HG02981 (cell line): ENCODE measurements at regions not wholly inside any gene's neighbourhood (a gene's known extent, or its start where the extent isn't known, plus 50 kb on each side); places are given as distances from the start of the nearest gene placed in this dataset.
"Not testable (repeated sequence)": the region's sequence is repeated elsewhere in the genome, so short reads cannot be mapped to it uniquely, and the experiment has no call there.

Source experiments
- ATAC-seq: cut with Tn5 transposase; IDR thresholded peaks from one replicate; pipeline ENCODE4 v1.9.1; 2021; ENCODE audit warnings: mild to moderate bottlenecking, moderate library complexity; ENCODE audit not compliant: unreplicated experiment

- ATAC-seq, result no peak
Measured at GRCh38 chr21:28066076-28066475, 926.6 kb downstream of the LTN1 start.

- no peak for ATAC-seq
Measured at GRCh38 chr21:28063241-28064216, 929.1 kb downstream of the LTN1 start.

- ATAC-seq, result not testable (repeated sequence)
Measured at GRCh38 chr21:28052956-28053355, 939.7 kb downstream of the LTN1 start.

- ATAC-seq, result not testable (repeated sequence)
Measured at GRCh38 chr21:28051649-28052048, 941.0 kb downstream of the LTN1 start.

- not testable (repeated sequence) for ATAC-seq
Measured at GRCh38 chr21:28035692-28036091, 957.0 kb downstream of the LTN1 start.

- not testable (repeated sequence) for ATAC-seq
Measured at GRCh38 chr21:28034916-28035315, 957.8 kb downstream of the LTN1 start.

GRCh38 chr21:28034334-28034733 lies 958.3 kb downstream of the LTN1 start:
- ATAC-seq, result not testable (repeated sequence)

GRCh38 chr21:28032652-28033051 lies 960.0 kb downstream of the LTN1 start:
- ATAC-seq, result not testable (repeated sequence)

GRCh38 chr21:28031066-28031465 lies 961.6 kb downstream of the LTN1 start:
- not testable (repeated sequence) for ATAC-seq

GRCh38 chr21:28025111-28025510 lies 967.6 kb downstream of the LTN1 start:
- ATAC-seq, result no peak

GRCh38 chr21:28018741-28019669 lies 973.7 kb downstream of the LTN1 start:
- ATAC-seq, result no peak

- ATAC-seq, result no peak
Measured at GRCh38 chr21:28018213-28018612, 974.5 kb downstream of the LTN1 start.

GRCh38 chr21:28016571-28016970 lies 976.1 kb downstream of the LTN1 start:
- no peak for ATAC-seq

GRCh38 chr21:28013123-28013522 lies 979.6 kb downstream of the LTN1 start:
- not testable (repeated sequence) for ATAC-seq

GRCh38 chr21:28011970-28012369 lies 980.7 kb downstream of the LTN1 start:
- not testable (repeated sequence) for ATAC-seq

- ATAC-seq, result not testable (repeated sequence)
Measured at GRCh38 chr21:28008245-28008644, 984.4 kb downstream of the LTN1 start.

- not testable (repeated sequence) for ATAC-seq
Measured at GRCh38 chr21:28003627-28004026, 989.0 kb downstream of the LTN1 start.

GRCh38 chr21:27996906-27997305 lies 995.8 kb downstream of the LTN1 start:
- ATAC-seq, result not testable (repeated sequence)

- not testable (repeated sequence) for ATAC-seq
Measured at GRCh38 chr21:27984663-27985325, 1007.9 kb downstream of the LTN1 start.

GRCh38 chr21:27979446-27979845 lies 1012.6 kb upstream of the ADAMTS5 start:
- not testable (repeated sequence) for ATAC-seq

GRCh38 chr21:27975514-27975913 lies 1008.6 kb upstream of the ADAMTS5 start:
- no peak for ATAC-seq
